ENCODE measurements at regions not wholly inside any gene's neighbourhood (a gene's known extent, or its start where the extent isn't known, plus 50 kb on each side); places are given as distances from the start of the nearest gene placed in this dataset.

DNA sequence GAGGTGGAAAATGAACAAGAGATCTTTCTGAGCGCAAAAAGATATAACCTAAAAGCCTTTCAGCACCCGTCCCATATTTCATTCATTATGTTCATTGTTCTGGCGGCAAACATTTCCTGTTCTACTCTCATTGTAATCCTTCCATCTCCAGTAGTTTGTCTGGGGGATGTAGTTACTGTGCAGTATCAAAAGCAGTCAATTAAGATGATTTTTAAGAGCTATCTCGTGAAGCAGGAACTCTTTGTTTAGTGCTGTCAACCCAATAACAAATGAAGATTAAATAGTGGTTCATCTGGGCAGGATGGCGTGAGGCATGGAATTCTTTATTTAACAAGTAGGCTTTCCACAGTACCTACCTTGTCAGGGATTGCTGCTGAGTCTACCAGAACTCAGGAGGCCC lies 876.7 kb downstream of the HACE1 start:
- TF ChIP-seq TAF1 (IDR thresholded peaks at IDR 0.05; ENCODE audit: borderline replicate concordance, low read depth, low read length), result no peak
- TF ChIP-seq, protein P1, sequence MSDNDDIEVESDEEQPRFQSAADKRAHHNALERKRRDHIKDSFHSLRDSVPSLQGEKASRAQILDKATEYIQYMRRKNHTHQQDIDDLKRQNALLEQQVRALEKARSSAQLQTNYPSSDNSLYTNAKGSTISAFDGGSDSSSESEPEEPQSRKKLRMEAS (IDR thresholded peaks at IDR 0.05; ENCODE audit: low read depth), result no peak
- TF ChIP-seq EZH2phosphoT487 (IDR thresholded peaks at IDR 0.05; ENCODE audit: borderline replicate concordance, low read depth), result no peak
- TF ChIP-seq, protein P2, sequence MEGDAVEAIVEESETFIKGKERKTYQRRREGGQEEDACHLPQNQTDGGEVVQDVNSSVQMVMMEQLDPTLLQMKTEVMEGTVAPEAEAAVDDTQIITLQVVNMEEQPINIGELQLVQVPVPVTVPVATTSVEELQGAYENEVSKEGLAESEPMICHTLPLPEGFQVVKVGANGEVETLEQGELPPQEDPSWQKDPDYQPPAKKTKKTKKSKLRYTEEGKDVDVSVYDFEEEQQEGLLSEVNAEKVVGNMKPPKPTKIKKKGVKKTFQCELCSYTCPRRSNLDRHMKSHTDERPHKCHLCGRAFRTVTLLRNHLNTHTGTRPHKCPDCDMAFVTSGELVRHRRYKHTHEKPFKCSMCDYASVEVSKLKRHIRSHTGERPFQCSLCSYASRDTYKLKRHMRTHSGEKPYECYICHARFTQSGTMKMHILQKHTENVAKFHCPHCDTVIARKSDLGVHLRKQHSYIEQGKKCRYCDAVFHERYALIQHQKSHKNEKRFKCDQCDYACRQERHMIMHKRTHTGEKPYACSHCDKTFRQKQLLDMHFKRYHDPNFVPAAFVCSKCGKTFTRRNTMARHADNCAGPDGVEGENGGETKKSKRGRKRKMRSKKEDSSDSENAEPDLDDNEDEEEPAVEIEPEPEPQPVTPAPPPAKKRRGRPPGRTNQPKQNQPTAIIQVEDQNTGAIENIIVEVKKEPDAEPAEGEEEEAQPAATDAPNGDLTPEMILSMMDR (IDR thresholded peaks at IDR 0.05), result no peak
- TF ChIP-seq JUND (IDR thresholded peaks at IDR 0.05), result no peak; the same call in 1 of the 2 replicates
- no peak for TF ChIP-seq ELF1 (IDR thresholded peaks at IDR 0.05)
- TF ChIP-seq, protein P3, sequence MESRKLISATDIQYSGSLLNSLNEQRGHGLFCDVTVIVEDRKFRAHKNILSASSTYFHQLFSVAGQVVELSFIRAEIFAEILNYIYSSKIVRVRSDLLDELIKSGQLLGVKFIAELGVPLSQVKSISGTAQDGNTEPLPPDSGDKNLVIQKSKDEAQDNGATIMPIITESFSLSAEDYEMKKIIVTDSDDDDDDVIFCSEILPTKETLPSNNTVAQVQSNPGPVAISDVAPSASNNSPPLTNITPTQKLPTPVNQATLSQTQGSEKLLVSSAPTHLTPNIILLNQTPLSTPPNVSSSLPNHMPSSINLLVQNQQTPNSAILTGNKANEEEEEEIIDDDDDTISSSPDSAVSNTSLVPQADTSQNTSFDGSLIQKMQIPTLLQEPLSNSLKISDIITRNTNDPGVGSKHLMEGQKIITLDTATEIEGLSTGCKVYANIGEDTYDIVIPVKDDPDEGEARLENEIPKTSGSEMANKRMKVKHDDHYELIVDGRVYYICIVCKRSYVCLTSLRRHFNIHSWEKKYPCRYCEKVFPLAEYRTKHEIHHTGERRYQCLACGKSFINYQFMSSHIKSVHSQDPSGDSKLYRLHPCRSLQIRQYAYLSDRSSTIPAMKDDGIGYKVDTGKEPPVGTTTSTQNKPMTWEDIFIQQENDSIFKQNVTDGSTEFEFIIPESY (IDR thresholded peaks at IDR 0.05; ENCODE audit: borderline replicate concordance, low read depth), result no peak
- peak in 1 of 2 experiments; percentile 97; a peak in 3 of 4 replicates for TF ChIP-seq EP300 (IDR thresholded peaks at IDR 0.05; ENCODE audit: borderline replicate concordance in 1 of 2, low read depth in 1 of 2, low read length in 1 of 2)
- TF ChIP-seq YY1 (IDR thresholded peaks at IDR 0.05; ENCODE audit: low read depth), result no peak
- TF ChIP-seq FOSL2 (IDR thresholded peaks at IDR 0.05; ENCODE audit: borderline replicate concordance, low read depth), result no peak
- no peak; the same call in 1 of the 2 replicates for TF ChIP-seq RFX5 (IDR thresholded peaks at IDR 0.05; ENCODE audit: low read length)
